GM18870 (cell line): ENCODE measurements at regions not wholly inside any gene's neighbourhood (a gene's known extent, or its start where the extent isn't known, plus 50 kb on each side); places are given as distances from the start of the nearest gene placed in this dataset.

Source experiments
- ATAC-seq: cut with Tn5 transposase; IDR thresholded peaks from one replicate; pipeline ENCODE4 v1.9.1; 2021; ENCODE audit warnings: moderate library complexity; ENCODE audit not compliant: unreplicated experiment

DNA sequence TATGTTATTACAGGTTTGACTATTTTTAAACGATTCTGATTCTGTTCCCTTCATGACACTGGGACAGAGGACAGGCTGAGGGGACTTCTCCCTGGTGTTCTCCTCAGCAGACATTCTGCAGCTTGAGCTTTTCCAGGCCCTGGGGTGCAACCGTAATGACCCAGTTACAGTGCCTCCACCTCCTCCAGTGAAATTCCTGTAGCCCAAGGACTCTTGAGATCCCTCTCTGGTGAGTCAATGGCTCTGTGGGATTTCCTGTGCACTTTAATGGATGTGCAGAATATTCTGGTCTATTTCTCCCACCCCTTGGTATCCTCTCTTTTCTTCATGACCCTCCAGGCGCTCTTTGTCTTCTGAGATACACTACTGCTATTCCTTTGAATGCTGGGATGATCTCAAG is 319.3 kb downstream of the INHBA start:
- ATAC-seq = no peak

DNA sequence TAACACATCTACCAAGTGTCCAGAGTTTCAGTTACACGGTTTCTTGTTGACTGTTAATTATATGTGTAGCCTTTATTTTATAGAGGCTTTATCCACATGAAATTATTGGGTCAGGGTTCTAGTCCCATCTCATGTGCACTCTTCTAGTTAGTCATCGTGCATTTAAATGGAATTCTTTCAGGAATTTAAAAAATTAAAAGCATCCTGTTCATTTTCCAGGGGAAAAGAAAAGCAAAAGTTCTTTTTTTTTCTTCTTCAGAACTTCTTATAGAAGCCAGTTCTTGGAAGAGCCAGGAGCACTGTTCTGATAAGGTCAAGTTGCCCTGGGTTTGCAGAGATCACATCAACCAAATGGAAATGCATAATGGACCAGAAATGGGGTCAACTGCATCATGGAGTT is 324.7 kb downstream of the INHBA start:
- ATAC-seq = no peak

DNA sequence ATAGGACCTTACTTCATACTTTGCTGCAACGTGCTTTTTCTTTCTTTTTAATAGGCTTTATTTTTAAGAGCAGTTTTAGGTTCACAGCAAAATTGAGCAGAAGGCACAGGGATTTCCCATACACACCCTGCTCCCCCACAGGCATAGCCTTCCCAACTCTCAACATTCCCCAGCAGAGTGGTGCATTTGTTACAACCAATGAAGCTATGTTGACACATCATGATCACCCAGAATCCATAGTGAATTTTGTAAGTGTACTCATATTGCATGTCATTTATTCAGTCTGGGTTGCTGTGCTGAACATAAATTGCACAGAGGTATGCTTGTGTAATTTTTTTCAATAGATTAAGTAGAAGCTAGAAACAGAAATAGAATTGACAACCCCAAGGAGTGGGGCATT is 327.3 kb downstream of the INHBA start:
- ATAC-seq = no peak

DNA sequence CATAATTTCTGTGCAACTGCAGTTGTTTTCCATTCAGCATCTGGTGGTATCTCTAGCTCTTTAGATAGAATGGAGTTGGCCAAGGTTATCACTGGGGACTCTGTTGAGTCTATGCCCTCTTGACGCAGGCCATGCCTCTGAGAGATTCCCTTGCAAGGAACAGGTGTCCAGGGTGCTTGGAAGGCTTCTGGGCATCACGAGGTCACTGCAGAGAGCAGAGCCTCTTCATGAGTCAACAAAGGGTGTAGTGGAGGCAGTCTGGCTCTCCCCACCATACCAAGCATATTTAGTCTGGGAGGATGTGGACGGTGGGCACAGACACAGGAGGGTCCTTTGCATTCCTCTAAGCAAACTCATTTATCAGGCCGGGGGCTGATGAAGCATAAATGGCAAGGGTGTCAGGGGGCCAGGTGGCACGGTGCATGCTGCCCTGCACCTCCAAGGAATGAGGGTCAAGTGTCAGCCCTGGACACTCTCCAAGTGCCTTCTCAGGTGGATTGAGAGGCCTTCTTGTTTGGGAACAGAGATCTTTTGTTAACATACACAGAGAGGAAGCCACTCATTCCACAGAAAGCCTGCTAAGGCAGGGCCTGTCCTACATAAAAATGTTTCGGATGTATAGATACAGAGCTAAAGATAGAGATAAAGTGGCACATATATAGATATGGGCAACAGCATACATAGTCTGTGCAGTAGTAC is 328.6 kb downstream of the INHBA start:
- ATAC-seq = no peak

DNA sequence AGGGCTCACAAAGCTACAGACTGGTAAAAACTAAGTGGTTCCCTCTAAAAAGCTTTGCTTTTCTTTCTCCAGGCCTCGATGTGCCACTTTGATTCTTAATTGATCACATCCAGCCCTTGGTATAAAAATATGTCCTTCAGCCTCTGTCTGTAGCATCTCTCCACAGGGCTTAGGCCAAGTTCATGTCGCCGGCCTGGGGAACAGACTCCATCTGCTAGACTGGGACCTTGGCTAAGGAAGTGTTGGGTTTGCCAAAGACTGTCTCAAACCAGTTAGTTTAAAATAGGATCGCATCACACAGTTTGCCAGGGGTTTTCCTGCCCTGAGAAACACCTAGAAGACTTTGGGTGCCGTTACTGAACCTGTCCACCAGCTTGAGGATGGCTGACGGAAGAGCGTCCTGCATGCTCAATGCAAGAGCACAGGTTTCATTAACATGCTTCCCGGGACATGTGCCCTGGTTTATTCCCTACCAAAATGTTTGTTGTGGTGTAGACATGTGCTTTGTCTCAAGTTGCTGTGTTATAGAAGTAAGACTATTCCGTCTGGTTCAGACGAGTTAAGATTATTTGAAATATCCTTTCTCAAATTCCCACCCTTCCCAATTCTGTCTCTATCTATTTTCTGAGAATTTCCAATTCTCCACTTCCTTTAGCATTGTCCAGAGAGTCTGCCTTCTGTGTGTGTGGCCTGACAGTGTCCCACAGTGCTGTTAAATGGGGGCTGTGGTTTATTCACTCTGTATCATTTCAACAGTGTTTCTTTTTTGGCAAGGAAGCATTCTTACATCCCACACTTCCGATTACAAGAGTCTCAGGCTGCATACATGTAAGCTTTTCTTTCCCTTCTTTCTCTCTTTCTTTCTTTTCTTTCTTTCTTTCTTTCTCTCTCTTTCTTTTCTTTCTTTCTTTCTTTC is 334.7 kb downstream of the INHBA start:
- no peak for ATAC-seq

DNA sequence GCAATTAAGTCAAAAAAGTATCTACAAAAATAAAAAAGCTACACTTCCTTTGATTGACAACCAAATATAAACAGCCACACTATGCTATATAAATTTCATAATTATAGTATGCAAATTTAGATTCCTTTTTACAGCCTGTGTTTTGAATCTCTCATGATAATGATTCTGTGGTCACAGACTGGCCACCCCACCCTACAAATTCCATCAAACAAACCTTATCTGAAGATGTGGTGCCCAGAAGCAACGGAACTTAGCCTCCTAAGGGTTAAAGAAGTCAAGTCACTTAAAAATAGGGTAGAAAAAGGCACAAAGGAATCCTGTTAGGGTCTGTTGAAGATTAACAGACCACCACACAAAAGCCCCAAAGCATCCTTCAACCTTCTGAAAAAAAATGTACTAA is 351.8 kb downstream of the INHBA start:
- no peak for ATAC-seq

DNA sequence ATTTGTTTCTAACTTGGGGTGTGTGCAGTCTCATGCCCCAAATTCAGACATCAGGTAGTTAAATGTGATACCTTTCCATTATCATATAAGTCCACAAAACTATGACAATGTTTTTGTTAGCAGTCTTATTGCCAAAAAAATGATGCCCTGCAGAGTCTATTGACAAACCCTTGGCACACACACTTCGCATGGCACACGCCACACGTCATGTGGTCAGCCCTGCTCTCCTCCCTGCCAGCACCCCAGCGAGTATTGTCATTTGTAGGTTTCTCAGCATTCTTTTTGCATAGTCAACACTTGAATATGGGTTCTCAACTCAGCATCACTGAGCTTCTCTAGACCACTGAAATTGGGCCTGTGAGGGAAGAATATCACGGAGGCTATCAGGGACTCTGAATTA is 356.0 kb downstream of the INHBA start:
- no peak for ATAC-seq

DNA sequence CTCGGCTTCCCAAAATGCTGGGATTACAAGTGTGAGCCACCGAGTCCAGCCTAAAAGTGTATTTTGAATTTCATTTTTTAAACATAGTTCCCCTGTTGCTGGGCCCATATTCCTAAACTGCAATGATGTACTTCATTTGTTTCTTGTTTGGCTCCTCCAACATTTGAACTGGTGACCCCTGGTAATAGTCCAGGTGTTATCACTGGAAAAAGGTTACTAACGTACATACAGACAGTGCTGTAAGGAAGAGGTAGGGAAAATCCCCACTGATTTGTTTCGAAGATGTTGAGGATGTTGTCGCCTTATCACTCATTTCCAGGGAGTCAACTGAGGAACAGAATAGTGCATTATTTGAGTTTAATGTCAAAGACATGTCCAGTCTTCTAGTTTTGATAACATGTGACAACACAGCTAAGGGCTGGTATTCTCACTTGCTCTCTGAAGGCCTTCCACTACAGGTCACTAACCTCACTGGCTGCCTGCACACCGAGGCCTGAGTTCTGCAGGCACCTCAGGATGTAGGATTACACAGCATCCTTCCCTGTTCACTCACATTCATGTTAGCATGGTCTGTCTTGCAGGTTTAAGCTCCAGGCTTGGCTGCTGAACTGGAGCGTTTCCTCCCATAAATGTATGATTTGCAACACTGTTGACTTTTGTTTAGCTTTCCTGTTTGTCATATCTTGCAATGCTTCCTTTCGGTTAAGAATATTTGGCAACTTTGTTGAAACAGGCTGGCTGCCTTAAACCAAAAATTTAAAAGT is 362.8 kb downstream of the INHBA start:
- no peak for ATAC-seq

DNA sequence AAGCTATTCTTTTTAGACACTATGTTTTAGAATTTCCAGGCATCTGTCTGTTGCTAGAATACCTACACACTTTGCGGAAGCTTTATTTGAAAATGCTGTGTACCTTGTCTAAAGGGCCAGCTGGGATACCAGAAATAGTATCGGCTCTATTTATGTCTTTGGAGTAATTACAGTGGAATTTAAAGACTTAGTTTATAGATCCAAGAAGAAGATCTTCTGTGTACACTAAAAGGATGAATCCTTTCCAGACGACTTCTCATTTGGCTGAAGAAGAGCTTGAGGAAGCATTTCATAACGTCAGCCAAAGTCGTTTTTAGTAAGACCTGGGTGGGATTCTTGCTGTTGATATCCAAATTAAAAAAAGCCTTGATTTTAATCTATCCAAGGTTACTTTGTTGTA is 365.9 kb downstream of the INHBA start:
- ATAC-seq = no peak

DNA sequence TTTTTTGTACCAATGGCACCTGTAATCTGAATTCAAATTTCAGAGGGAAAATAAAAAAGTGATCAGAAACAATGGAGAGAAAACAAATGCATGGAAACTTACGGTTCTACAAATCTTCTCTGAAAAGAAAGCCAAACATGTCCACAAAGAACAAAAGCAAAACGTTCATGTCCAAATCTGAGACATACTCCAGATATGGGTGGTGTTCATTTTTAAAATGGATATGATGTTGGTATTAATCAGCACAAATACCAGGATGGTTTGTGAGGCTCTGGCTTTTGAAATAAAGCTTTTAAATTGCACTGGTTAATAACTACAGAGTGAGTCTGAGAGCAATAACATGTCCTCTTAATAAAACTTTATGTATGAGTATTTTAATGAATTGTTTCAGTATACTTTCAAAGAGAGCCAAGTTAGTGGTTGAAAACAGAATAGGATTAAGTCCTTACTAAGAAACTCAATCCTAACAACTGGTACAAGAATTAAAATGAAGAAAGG is 366.4 kb downstream of the INHBA start:
- no peak for ATAC-seq

DNA sequence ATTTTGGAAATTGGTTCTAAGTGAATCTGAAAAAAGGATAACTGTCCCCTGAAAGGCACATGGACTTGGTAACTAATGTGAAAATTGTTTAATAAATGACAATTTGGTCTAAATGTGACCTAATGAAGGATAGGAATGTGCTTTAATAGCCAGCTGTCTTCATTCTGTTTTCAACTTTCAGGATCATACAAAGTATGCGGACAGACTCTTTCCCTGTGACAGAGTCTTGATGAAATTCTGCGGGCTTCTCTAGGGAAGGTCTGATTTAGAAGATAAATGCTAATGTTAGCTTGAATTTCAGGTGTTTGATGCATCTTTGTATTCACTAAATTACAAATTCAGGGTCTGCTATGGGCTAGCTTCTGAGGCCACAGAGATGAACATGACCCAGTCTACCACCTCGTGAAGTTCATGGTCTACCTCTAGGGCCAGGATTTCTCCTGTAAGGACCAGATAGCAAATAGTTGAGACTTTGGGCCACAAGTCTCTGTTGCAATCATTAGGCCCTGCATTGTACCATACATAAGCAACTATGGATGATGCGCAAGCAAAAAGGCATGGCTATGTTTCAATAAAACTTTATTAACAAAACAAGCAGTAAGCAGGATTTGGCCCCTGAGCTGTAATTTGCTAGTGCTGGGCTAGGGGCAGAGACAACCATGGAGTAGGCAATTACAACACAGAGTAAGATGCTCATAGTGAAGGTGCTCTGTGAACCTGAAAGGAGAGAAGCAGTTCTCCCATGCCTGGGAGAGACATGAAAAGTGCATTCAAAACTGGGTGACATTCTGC is 368.6 kb downstream of the INHBA start:
- ATAC-seq = no peak

DNA sequence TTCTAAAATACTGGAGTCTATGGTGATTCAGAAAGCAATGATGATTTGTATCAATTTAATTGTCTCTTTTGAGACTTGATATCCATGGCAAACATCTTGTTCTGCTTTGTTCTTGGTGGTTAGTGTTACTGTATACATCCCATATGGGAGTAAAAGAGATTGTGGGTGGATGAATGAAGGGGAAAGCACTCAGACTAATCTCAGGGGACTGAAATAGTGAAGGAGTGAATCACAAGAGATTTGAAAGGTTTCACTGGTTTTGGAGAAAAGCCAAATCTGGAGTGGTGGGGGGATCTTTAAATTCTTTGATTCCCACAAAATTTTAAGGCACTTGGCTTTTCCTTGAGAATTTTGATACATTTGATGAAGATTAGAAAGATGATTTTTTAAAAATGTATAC is 369.4 kb downstream of the INHBA start:
- ATAC-seq = no peak

DNA sequence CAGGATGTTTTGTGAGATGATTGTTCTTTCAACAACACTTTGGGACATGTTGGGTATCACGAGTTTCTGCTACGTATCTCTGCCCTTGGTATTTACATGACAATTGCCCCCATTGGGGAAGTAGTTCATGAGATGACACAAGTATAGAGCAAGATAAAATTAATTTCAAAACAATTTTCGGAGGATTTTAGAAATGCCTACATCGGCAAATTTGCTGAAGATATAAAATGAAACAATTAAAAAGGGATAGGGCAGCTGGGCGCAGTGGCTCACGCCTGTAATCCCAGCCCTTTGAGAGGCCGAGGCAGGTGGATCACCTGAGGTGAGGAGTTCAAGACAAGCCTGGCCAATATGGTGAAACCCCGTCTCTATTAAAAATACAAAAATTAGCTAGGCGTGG is 371.7 kb downstream of the INHBA start:
- ATAC-seq = no peak

DNA sequence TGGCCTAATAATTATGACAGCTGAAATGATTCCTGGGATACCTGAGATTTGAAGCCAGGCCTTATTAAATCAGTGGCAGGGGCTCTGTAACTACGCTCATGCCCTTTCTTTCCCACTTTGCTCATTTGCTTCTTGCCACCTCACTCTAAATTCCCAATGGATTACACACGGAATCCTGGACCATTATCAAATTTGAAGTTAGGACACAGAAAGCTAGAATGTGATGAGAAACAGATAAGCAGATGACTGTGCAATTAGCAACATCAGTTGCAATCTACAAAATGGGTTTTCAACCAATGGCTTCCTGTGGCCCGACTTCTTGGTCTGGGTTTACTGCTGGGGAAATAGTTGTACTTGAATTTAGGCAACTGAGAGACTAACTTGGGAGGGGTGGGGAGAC is 374.3 kb downstream of the INHBA start:
- ATAC-seq = no peak

DNA sequence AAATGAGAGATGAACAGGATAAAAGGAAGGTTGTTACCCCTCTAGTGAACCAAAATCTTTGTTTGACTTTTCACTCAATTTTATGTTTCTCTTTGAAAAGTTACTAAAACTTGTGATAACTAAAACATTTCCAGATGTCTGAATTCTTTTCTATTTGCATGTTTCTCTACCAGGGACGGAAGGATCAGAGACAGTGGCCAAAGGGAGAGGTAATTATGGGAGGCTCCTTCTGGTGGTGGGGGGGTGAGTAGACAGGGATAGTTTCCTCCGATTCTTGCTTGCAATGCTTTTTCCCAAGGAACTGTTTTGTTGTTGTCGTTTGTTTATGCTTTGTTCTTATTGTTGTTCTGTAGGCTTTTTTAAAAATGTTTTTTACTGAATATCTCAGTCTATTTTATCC is 374.8 kb downstream of the INHBA start:
- ATAC-seq = no peak

DNA sequence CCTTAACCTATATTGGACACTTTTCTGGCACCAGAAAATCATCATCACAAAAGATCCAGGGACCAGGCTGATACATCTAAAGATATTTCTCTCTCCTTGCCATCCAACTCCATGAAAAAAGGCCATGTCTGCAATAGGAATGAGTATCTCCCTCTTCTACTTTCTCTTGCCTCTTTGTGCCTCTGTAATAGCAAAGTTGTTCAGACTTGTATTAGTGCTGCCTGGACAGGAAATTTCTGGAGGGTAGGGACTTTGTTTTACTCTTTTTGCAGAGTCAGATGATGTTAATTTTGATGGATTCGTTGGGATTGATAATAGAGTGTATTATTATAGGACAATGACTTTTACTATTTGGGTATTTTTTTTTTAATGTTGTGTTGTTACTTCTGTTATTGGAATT is 376.3 kb downstream of the INHBA start:
- no peak for ATAC-seq

DNA sequence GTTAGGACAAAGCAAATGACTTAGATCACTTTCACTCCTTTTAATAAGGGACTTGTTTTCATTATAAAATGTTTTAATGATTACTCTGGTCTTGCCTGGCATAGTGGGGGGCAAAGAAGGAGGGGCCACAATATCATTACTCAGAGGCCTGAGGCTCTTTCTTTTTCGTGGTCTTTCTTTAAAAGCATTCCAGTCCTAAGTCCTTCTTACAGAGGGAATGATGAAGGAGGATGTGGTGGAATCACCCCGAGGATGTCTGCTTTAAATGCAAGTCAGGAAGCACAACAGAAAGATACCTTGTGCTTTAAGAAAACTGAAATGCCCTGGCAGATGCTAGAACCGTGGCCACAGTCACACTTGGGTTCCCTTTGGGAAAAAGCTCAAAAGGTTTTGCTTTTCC is 379.1 kb downstream of the INHBA start:
- no peak for ATAC-seq

DNA sequence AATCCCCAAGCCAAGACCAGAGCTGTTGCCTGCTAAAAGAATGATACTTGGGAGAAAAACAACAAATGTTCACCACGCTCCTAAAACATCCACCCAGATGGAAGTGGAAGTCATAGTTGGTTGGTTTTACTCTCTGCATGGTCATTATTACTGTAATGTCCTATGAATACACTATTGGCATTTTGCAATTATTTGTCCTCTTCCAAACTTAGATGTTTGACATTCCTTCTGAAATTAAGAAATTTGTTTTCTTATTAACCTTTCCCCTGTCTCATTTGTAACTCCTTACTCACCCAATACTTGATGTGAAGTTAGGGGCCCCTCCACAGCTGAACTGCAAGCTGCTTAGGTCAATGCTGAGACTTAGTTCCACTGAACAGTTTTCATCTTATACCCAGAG is 383.3 kb downstream of the INHBA start:
- no peak for ATAC-seq

DNA sequence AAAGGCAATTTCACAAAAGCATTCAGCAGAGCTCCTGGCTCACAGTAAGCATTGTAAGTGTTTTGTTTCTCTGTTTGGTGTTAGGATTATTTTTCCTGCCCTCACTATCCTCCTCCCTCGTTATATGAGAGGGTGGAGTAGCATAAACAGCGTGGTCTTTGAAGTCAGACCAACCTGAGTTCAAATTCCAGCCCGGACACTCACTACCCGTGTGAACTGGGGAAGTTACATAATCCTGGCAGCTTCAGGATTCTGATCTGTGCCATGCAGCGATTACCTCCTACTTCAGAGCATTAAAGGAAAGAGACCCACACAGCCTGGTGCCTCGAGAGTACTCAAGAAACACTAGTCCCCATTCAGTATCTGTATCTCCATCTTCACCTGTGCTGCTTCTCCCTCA is 386.5 kb downstream of the INHBA start:
- no peak for ATAC-seq

DNA sequence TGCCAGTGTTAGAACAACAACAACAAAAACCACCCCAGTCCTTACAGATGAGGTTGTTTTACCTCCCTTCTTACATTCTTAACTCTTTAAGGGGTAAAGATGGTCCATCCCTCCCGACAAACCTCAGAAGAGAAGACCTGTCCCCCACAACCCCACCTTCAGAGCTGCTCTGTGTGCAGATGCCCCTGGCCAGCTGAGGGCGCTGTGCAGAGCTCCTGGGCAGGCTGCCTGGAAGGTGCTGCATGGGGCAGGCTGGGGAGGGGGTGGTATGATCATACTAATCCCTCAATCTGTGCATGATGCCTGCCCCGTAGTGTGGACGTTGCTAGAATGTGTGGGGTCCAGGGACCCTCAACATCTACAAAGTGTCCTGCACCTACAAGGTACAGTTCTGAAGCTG is 387.1 kb downstream of the INHBA start:
- ATAC-seq = no peak

DNA sequence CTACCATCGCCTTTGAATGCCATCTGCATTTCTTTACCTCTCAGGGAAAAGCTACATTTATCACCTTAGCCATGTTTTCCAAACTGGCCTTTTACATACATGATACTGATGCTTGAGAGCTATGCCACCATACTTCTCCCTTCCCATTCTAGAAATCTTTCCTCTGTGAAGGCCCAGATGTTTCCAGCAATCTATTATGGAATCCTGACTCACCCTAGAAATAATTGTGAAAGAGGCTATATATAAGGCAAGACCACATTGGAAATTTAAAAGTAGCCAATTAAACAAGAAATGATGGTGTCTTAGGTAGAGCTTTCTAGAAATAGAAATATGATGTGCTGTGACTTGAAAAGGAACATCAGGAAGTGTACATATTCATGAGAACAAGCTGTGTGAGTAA is 389.7 kb downstream of the INHBA start:
- no peak for ATAC-seq
